Mammary epithelial cell (primary cell): ENCODE measurements at regions not wholly inside any gene's neighbourhood (a gene's known extent, or its start where the extent isn't known, plus 50 kb on each side); places are given as distances from the start of the nearest gene placed in this dataset.

ENCODE experiments used
- CTCF ChIP-seq, 2 donors: IDR thresholded peaks in 1 of 2; conservative IDR thresholded peaks in 1 of 2; 2 replicates each; pipeline ENCODE4 v1.5.1; 2011 to 2012; ENCODE audit warnings: inconsistent platforms in 2 of 2, low read length in 2 of 2, mild to moderate bottlenecking in 2 of 2, control low read depth in 1 of 2, low read depth in 1 of 2; ENCODE audit not compliant: insufficient read depth in 1 of 2; ENCODE audit errors: extremely low read depth in 1 of 2
- EZH2 ChIP-seq: IDR thresholded peaks from 2 replicates; pipeline ENCODE4 v1.6.1; 2012; ENCODE audit warnings: low read length, inconsistent platforms, borderline replicate concordance

- no peak for TF ChIP-seq EZH2
- no peak for TF ChIP-seq CTCF (conservative IDR thresholded peaks at IDR 0.05 in 1 of 2, IDR thresholded peaks at IDR 0.05 in 1 of 2; ENCODE audit: extremely low read depth in 1 of 2, insufficient read depth in 1 of 2, low read depth in 1 of 2, low read length in 2 of 2)
These were observed 105.8 kb upstream of the TBX3 start for GRCh38 chr12:114789821-114790220.
